Brain microvascular endothelial cell (primary cell): ENCODE measurements at regions not wholly inside any gene's neighbourhood (a gene's known extent, or its start where the extent isn't known, plus 50 kb on each side); places are given as distances from the start of the nearest gene placed in this dataset.
A peak's percentile ranks its signal among the peaks of the same experiment; 100 is the strongest.

Source experiments
- DNase-seq: peaks from one replicate; pipeline ENCODE4 v3.0.0-alpha.2; 2020
- H3K27ac ChIP-seq: fragments of 250-450 bp; sonication (Bioruptor Pico); 2 replicates; pipeline ENCODE4 v1.5.1; 2020; ENCODE audit warnings: mild to moderate bottlenecking, moderate library complexity
- H3K27me3 ChIP-seq: fragments of 250-450 bp; sonication (Bioruptor Pico); replicated peaks from 2 replicates; pipeline ENCODE4 v1.5.1; 2020; ENCODE audit warnings: mild to moderate bottlenecking
- H3K36me3 ChIP-seq: fragments of 250-450 bp; sonication (Bioruptor Pico); replicated peaks from 2 replicates; pipeline ENCODE4 v1.5.1; 2020; ENCODE audit warnings: mild to moderate bottlenecking
- H3K4me3 ChIP-seq: 2 replicates; pipeline ENCODE4 v1.5.1; 2011; ENCODE audit warnings: low read depth, mild to moderate bottlenecking, control low read depth, low read length, moderate library complexity
- CTCF ChIP-seq: IDR thresholded peaks from 2 replicates; pipeline ENCODE4 v1.5.1; 2011; ENCODE audit warnings: low read depth, mild to moderate bottlenecking, moderate library complexity, low read length, control low read depth, inconsistent platforms; ENCODE audit errors: missing control alignments
- in situ Hi-C: cut with HindIII; loops from 2 replicates; pipeline ENCODE4 v1.10.0; 2017; ENCODE audit warnings: low sequenced_read_pairs, low pct_ligation_motif_present

GRCh38 chr17:70603226-70603625 lies 433.9 kb downstream of the KCNJ2 start:
- H3K4me3 ChIP-seq: no peak overlapping the region
- no peak overlapping the region for H3K27ac ChIP-seq
- H3K27me3 ChIP-seq: no peaks in the 10 kb centered on the region
- no peaks in the 10 kb centered on the region for H3K36me3 ChIP-seq
- no peak for TF ChIP-seq CTCF
- in situ Hi-C loops: no loop called here
- no peak for DNase-seq

- no peak for DNase-seq
- H3K4me3 ChIP-seq: no peak overlapping the region
- TF ChIP-seq CTCF: peak; percentile 14
- in situ Hi-C loops: no loop called here
- no peaks in the 10 kb centered on the region for H3K36me3 ChIP-seq
- no peak overlapping the region for H3K27ac ChIP-seq
- H3K27me3 ChIP-seq: no peaks in the 10 kb centered on the region
Observed at GRCh38 chr17:70604854-70605253, 435.5 kb downstream of the KCNJ2 start.

- H3K27ac ChIP-seq: no peak overlapping the region
- H3K27me3 ChIP-seq: no peaks in the 10 kb centered on the region
- no peak overlapping the region for H3K4me3 ChIP-seq
- H3K36me3 ChIP-seq: no peaks in the 10 kb centered on the region
- DNase-seq: no peak
- in situ Hi-C loops: no loop called here
- TF ChIP-seq CTCF: no peak
Observed at GRCh38 chr17:70606086-70606485, 436.8 kb downstream of the KCNJ2 start.

- no peak overlapping the region for H3K4me3 ChIP-seq
- no peaks in the 10 kb centered on the region for H3K36me3 ChIP-seq
- DNase-seq: no peak
- TF ChIP-seq CTCF: no peak
- in situ Hi-C loops: no loop called here
- H3K27ac ChIP-seq: no peak overlapping the region
- no peaks in the 10 kb centered on the region for H3K27me3 ChIP-seq
Observed at GRCh38 chr17:70608193-70608592, 438.9 kb downstream of the KCNJ2 start.

GRCh38 chr17:70608957-70609356 lies 439.6 kb downstream of the KCNJ2 start:
- H3K27ac ChIP-seq: no peak overlapping the region
- H3K4me3 ChIP-seq: no peak overlapping the region
- H3K36me3 ChIP-seq: no peaks in the 10 kb centered on the region
- H3K27me3 ChIP-seq: no peaks in the 10 kb centered on the region
- TF ChIP-seq CTCF: no peak
- in situ Hi-C loops: no loop called here
- no peak for DNase-seq

GRCh38 chr17:70609566-70609965 lies 440.2 kb downstream of the KCNJ2 start:
- DNase-seq: no peak
- Histone ChIP-seq H3K36me3 (no peaks in the 10 kb centered on the region), H3K4me3 (no peak overlapping the region), H3K27me3 (no peaks in the 10 kb centered on the region), H3K27ac (no peak overlapping the region)
- TF ChIP-seq CTCF: no peak
- in situ Hi-C loops: no loop called here
